NCI-H1930 (cell line): ENCODE measurements at regions not wholly inside any gene's neighbourhood (a gene's known extent, or its start where the extent isn't known, plus 50 kb on each side); places are given as distances from the start of the nearest gene placed in this dataset.
"Not testable (repeated sequence)": the region's sequence is repeated elsewhere in the genome, so short reads cannot be mapped to it uniquely, and the experiment has no call there.

Experiments
- DNase-seq, 2 experiments: peaks; one replicate each; lab custom pipeline; 2025; lab: John Stamatoyannopoulos, UW

DNA sequence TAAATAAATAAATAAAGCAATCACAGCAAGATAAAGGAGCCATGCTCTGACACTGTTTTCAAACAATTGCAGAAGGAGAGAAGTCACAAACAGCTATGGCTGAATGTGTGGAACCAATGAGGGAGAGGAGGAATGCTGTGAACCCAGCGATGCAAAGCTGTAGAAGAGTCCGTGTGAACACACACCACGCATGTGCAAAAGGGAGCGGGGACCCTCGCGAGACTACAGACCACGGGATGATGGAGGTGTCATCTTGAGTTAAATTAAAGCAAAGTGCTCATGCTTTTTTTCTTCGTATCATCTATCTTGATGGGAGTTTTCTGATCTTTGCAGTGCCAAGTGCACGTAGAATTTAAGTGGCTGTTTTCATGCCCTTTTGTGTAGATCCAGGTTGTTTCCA lies 123.8 kb upstream of the CDH5 start:
- DNase-seq, result no peak

DNA sequence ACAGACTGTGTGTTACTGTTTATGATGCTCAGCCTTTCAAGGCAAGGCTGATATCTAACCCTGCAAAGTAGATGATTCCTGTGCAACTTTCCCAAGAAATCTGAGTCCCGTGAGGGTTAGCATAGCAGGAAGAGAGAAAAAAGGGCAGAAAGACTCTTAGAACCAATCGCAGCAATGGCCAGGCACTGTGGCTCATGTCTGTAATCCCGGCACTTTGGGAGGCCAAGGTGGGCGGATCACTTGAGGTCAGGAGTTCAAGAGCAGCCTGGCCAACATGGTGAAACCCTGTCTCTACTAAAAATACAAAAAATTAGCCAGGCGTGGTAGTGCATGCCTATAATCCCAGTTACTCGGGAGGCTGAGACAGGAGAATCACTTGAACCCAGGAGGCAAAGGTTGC lies 124.3 kb upstream of the CDH5 start:
- DNase-seq, result not testable (repeated sequence)

DNA sequence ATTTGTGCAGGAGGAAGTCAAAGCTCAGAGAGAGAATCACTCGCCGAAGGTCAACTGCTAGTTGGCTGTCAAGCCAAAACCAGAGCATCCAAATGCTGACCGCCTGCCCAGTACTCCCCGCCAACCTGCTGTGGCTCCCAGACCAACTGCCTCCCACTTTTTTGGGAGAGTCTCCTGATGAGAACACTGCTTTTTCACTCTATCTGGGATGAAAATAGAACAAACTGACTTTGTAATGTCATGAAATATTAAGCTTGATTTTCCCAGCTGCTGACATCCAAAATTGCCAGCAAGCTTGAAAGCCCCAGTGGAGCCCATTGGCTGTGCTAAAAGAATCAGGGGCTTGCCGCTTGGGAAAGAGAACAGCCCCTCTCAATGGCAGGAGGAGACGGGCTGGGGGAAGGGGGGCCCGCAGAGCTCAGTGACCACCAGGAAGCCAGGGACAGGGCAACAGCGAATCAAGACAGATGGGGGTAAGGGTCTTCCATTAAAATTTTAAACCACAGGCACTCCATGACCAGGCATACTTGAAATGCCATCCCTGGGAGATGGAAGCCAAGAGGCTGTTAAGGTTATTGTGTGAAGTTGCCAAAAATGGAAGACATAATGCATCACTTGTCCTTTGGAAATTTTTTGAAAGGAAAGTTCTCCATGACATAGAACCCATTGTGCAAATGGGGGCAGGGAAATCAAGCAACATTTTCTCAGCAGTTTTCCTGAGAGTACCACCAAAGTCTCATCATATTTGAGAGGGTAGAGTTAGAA lies 125.7 kb upstream of the CDH5 start:
- no peak for DNase-seq

DNA sequence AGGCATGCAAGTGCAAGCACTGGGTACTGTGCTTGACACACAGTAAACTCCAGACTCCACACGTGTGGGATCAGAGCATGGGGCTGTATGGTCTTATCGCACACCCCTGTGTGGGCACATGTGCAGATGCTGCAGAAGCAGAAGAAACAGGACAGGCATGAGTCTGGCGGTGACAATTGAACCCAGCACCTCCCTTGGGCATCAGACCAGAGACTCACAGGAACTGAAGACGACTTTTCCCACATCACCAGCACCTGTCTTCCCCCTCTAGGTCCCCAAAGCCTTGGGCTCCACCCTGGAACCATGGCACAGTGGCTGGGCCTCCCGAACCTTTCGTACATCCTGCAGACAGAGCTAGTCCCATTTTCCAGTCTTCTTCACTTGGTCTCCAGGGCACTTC lies 126.4 kb upstream of the CDH5 start:
- DNase-seq, result no peak

GRCh38 chr16:66238696-66239095 lies 127.8 kb upstream of the CDH5 start:
- no peak for DNase-seq

DNA sequence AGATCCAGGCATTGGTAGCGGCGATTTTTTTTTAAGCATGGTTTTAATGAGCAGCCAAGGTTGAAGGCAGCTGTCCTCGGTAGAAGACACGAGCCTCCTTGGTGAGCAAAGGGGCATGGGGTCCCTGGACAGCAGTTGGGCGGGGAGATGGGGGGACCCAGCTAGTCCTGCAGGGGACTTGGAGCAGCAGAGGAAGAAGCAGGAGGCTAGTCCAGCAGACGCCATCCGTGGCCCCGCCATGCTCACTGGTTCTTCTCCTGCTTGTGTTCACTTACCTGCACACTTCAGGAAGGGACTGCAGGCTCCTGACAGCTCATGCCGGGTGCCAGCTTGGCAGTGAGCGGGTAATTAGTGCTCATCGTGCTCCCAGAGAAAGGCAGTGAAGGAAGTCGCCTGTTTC lies 130.2 kb upstream of the CDH5 start:
- DNase-seq, result no peak

DNA sequence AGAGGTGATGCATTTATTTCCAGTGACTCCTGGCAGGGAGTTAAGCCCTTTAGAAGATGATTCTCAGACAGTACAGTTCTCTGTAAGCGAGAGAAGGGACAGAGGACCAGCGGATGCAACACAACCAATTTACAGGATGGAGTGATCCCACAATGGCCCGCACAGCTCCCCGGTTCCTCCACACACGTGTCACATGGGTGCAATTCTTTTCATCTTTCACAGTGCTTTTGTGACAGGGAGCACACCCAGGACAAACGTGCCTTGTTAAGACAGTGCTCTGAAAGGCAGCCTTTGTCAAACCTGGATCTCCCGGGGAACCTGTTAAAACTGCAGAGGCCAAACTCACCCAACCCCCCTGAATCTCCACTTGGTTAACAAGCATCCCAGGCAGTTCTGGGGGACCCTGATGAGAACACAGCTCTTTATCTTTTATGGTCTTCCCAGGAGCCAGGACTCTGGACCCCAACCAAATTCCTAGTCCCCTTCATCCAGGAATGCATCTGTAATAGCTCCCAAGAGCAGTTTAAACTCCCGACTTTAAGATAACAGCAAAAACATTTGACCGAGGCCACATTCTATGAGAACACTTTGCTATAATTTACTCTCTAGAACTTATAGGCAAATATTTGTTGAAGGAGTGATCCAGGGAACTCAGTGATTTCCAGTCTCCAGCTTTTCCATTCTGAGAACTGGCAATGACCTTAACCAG lies 134.9 kb upstream of the CDH5 start:
- no peak for DNase-seq

DNA sequence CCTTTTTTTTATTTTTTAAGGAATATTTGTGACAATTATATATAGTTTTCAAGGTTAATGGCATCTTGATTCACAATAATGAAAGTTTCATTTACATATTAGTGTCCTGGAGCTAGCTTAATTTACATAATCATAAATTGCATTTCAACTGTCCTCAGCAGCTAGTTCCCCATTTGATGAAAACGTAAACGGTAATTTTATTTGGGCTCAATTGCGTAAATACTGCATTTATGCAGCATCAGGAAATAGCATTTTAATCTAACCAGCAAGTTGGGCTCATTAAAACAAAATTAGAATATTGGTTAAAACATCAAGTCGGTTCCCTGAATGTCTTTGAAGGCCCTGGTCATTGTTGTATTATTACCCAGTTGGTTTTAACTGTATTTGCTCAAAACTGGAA lies 136.8 kb upstream of the CDH5 start:
- DNase-seq, result no peak

DNA sequence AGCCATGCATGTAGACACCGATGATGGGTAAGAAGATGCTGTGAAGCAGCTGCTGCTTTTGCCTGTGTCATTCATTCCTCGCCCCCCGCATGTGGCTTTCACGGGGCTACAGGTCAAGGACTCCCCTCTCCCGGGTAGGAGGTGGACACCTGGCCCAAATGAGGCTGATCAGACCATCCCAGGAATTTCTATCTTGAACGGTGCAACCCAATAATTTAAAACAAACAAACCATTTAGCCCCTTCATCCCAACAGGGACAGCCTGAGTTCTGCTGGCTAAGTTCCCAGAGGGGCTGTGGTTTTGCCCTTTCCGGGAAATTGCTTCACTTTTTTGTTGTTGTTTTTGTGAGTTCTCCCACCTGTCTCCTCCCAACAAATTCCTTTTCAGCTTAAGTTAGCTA lies 137.7 kb upstream of the CDH5 start:
- no peak for DNase-seq

GRCh38 chr16:66227766-66228530 lies 138.5 kb upstream of the CDH5 start:
- no peak for DNase-seq

- no peak for DNase-seq
Measured at GRCh38 chr16:66226762-66227161, 139.7 kb upstream of the CDH5 start.

DNA sequence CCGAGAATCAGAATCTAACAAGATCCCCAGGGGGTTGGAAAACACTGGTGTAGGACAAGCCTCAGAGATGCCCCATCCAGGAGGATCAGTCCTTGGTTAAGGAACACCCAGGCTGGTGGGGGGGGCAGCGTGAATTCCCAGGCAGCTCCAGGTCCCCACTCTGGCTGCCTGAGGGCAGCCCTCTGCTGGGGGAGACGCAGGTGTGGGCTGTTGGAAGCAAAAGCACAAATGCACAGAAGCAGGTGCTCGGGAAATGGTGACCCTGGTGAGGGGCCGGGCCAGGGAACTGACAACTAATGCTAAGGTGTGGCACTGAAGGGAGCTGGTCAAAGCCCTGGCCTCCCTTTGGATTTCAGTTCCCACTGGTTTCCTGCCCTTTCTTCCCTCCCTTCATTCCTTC lies 140.8 kb upstream of the CDH5 start:
- no peak for DNase-seq

DNA sequence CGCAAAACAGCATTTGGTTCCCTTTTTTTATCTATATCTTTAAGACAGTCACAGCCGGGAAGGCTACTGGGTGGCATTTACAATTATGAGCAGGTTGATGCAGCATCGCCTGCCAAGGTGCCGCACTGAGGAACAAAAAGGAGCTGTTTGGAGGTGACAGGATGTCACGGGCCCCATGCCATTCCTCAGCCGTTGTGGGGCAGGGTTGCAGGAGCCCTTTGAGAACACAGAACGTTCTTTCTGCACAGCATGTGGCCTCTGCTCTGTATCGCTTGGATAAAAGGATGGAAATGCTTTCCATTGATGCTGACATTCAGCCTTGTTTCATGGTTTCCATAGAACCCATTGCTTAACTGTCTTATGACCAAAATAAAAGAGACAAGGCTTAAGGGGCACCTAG lies 141.9 kb upstream of the CDH5 start:
- DNase-seq, result no peak

- no peak for DNase-seq
Measured at GRCh38 chr16:66224186-66224585, 142.3 kb upstream of the CDH5 start.

DNA sequence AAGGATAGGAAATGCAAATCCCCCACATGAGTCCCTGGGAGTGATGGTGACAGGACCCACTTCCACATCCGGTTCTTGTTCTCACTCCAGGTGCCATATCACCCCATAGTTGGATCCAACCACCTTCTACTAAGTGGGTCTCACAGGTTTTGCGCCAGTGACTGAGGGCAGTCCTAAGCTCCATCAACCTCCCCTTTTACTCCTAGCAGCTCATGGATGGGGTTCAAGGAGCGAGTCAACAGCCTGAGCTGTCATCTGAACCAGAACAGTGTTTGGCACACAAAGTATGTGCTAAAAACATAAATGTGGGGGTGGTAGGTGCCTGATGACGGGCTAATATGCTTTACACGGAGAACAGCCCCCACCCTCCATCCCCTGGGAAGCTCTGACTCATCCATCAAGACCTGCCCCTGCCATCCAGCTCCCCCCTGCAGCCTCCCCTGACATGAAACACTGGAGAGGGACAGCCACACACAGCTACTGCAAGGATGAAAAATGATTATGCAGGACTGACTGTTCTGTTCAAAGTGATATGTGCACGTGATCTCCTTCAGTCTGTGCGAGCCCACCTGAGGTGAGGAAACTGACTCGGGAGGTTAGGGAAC lies 143.2 kb upstream of the CDH5 start:
- DNase-seq, result no peak

DNA sequence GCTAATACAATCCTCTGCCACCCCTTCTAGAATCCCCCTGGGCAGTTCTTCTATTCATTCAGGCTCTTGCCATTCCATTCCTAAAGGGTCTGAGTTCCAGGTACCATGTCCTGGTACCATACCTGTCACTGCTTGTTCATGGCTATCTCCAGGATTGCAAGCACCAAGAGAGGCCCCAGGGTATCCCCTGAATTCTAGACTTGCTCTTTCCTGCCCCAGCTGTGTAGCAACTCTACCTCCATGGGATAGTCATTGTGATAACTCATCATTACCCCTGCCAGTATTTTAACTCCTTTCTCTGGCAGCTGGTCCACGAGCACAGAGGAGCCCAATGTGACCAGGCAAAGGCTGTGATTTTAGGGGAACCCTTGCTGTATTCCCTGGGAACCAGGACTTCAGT lies 143.7 kb upstream of the CDH5 start:
- no peak for DNase-seq

- no peak for DNase-seq
Measured at GRCh38 chr16:66220702-66221101, 145.8 kb upstream of the CDH5 start.

- no peak for DNase-seq
Measured at GRCh38 chr16:66219491-66219890, 147.0 kb upstream of the CDH5 start.

- no peak for DNase-seq
Measured at GRCh38 chr16:66212428-66212827, 154.1 kb upstream of the CDH5 start.

GRCh38 chr16:66211651-66212050 lies 154.8 kb upstream of the CDH5 start:
- DNase-seq, result no peak

DNA sequence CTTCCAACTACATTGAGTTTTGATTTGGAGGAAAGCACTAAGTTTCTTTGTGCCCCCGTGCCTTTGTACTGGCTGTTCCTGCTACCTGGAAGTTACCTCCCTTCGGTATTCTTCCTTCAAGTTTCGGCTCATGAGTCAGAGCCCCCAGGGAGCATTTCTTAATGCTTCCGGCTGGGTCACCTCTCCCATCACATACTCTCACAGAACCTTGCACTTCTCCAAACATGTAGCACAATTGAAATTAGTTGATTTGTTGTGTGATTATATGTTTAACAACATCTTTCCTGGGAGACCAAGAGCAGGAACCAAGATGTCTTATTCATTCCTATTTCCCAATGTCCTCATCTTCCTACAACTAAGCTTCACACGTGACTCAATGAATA lies 158.6 kb upstream of the CDH5 start:
- no peak for DNase-seq

DNA sequence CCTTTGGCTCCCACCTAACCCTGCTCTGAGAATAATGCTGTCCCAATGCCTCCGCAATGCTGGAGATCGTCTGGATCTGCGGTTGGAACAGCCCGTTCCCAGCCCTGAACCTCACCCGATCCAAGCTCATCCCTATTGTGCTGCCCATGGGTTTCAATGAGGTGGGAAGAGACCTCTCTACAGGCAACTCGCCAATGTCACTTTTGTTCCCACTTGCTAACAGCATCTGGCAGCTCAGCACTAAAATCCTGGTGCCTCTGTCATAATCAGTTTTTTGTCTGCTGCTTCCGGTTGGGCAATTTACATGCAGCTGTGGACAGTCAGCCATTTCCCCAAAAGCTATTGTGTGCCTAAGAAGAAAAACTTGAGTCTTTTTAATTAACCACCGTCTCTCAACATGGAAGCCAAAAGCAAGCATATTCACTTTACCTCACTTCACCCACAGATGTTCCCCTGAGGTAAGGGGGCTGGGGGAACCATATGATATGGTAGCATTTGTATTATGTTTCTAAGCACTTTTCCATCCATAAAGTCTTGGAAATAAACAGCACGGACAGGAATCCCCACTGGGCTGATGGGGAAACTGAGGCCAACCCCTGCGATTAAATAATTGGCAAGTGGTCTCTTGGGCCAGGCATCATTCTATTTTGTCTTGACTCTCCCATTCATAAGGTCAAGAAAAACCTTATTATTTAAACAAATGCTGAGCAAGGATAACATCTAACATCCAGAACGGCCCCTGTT lies 159.2 kb upstream of the CDH5 start:
- DNase-seq, result no peak
